ENCODE measurements at regions not wholly inside any gene's neighbourhood (a gene's known extent, or its start where the extent isn't known, plus 50 kb on each side); places are given as distances from the start of the nearest gene placed in this dataset.

DNA sequence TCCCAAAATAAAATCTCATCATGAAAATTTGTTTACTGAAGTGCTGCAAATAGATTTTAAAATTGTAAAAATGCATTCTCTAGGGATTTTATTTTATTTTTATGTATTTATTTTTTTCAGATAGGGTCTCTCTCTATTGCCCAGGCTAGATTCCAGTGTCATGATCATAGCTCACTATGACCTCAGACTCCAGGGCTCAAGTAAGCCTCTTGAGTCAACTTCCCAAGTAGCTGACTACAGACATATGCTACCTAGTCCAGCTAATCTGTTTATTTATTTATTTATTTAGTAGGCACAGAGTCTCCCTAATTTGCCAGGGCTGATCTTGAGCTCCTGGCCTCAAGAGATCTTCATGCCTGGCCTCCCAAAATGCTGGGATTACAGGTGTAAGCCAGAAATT, 317.7 kb upstream of the ANXA10 start:
- DNase-seq (ENCODE audit: low read depth, low spot score) (no peak), ATAC-seq (no peak)
- CTCF ChIA-PET = no interaction called here
- Histone ChIP-seq H3K4me1 (ENCODE audit: control insufficient read depth, insufficient read depth, low read length) (no peaks in the 10 kb centered on the region), H3K9me3 (ENCODE audit: control insufficient read depth, insufficient read depth, low read depth, low read length) (no peaks in the 10 kb centered on the region), H3K27ac (ENCODE audit: low read length) (no peak overlapping the region), H3K36me3 (ENCODE audit: control insufficient read depth, insufficient read depth, low read length) (no peaks in the 10 kb centered on the region), H3K27me3 (ENCODE audit: control insufficient read depth, insufficient read depth, low read length) (no peaks in the 10 kb centered on the region), H3K4me3 (ENCODE audit: low read depth in 2 of 2, low read length in 2 of 2) (no peak overlapping the region)
- no TSS peak for BruUV-seq (replicated peaks)
- intact Hi-C loops (cut with micrococcal nuclease; ENCODE audit: unreplicated experiment) (no loop called here), in situ Hi-C loops (cut with HindIII; ENCODE audit: low pct_unique_long_range_greater_than_20kb, low sequenced_read_pairs) (no loop called here)
- POLR2A ChIA-PET = no interaction called here
- no peak for TF ChIP-seq SIN3A (IDR thresholded peaks at IDR 0.05; ENCODE audit: borderline replicate concordance, insufficient read depth, low read depth, low read length)
- TF ChIP-seq, protein P1, sequence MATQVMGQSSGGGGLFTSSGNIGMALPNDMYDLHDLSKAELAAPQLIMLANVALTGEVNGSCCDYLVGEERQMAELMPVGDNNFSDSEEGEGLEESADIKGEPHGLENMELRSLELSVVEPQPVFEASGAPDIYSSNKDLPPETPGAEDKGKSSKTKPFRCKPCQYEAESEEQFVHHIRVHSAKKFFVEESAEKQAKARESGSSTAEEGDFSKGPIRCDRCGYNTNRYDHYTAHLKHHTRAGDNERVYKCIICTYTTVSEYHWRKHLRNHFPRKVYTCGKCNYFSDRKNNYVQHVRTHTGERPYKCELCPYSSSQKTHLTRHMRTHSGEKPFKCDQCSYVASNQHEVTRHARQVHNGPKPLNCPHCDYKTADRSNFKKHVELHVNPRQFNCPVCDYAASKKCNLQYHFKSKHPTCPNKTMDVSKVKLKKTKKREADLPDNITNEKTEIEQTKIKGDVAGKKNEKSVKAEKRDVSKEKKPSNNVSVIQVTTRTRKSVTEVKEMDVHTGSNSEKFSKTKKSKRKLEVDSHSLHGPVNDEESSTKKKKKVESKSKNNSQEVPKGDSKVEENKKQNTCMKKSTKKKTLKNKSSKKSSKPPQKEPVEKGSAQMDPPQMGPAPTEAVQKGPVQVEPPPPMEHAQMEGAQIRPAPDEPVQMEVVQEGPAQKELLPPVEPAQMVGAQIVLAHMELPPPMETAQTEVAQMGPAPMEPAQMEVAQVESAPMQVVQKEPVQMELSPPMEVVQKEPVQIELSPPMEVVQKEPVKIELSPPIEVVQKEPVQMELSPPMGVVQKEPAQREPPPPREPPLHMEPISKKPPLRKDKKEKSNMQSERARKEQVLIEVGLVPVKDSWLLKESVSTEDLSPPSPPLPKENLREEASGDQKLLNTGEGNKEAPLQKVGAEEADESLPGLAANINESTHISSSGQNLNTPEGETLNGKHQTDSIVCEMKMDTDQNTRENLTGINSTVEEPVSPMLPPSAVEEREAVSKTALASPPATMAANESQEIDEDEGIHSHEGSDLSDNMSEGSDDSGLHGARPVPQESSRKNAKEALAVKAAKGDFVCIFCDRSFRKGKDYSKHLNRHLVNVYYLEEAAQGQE (IDR thresholded peaks at IDR 0.05; ENCODE audit: insufficient read depth in 1 of 2, low read depth in 2 of 2, low read length in 1 of 2) = no peak
- TF ChIP-seq POLR2AphosphoS5 (IDR thresholded peaks at IDR 0.05; ENCODE audit: low read depth, low read length) = no peak
- TF ChIP-seq CTCF (IDR thresholded peaks at IDR 0.05) = no peak
- no peak for TF ChIP-seq TCF7L2 (IDR thresholded peaks at IDR 0.05; ENCODE audit: low read depth, low read length)

DNA sequence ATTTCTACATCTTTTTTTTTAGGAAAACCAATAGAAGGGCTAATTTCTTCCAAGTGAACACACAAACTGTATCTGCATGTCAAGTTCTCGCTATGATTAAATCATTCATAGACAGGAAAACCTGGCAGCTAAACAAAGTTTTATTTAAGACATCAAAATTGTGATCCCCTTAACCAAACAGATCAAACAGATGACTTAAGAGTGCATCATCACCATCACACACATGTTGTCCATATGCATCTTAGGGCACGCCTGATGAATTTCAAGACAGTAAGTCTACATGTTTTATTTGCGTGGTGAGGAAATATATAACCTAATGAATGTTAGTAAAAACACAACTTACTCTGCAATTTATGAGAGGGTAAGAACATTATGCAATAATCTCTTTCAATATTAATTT, 317.0 kb upstream of the ANXA10 start:
- Histone ChIP-seq H3K36me3 (ENCODE audit: control insufficient read depth, insufficient read depth, low read length) (no peaks in the 10 kb centered on the region), H3K4me3 (ENCODE audit: low read depth in 2 of 2, low read length in 2 of 2) (no peak overlapping the region), H3K4me1 (ENCODE audit: control insufficient read depth, insufficient read depth, low read length) (no peaks in the 10 kb centered on the region), H3K9me3 (ENCODE audit: control insufficient read depth, insufficient read depth, low read depth, low read length) (no peaks in the 10 kb centered on the region), H3K27me3 (ENCODE audit: control insufficient read depth, insufficient read depth, low read length) (no peaks in the 10 kb centered on the region), H3K27ac (ENCODE audit: low read length) (no peak overlapping the region)
- intact Hi-C loops (cut with micrococcal nuclease; ENCODE audit: unreplicated experiment) = no loop called here
- ChIA-PET POLR2A (no interaction called here), CTCF (no interaction called here)
- in situ Hi-C loops (cut with HindIII; ENCODE audit: low pct_unique_long_range_greater_than_20kb, low sequenced_read_pairs) = no loop called here
- no peak for TF ChIP-seq TCF7L2 (IDR thresholded peaks at IDR 0.05; ENCODE audit: low read depth, low read length)
- no peak for TF ChIP-seq POLR2AphosphoS5 (IDR thresholded peaks at IDR 0.05; ENCODE audit: low read depth, low read length)
- TF ChIP-seq, protein P1 (IDR thresholded peaks at IDR 0.05; ENCODE audit: insufficient read depth in 1 of 2, low read depth in 2 of 2, low read length in 1 of 2) = no peak
- TF ChIP-seq CTCF (IDR thresholded peaks at IDR 0.05) = no peak
- no peak for TF ChIP-seq SIN3A (IDR thresholded peaks at IDR 0.05; ENCODE audit: borderline replicate concordance, insufficient read depth, low read depth, low read length)
- ATAC-seq = no peak
- BruUV-seq (replicated peaks) = no TSS peak
- no peak for DNase-seq (ENCODE audit: low read depth, low spot score)

All from Panc1 (cell line).